Astrocyte (in vitro differentiated cells and primary cell): ENCODE measurements at regions not wholly inside any gene's neighbourhood (a gene's known extent, or its start where the extent isn't known, plus 50 kb on each side); places are given as distances from the start of the nearest gene placed in this dataset.

Experiments
- DNase-seq: peaks from one replicate; pipeline ENCODE4 v3.0.0-alpha.2; 2010; ENCODE audit warnings: low read depth
- FAIRE-seq: peaks from 2 replicates; lab custom pipeline; 2011; peaks lifted over from hg19 to GRCh38; lab: Jason Lieb, UNC
- H2AFZ ChIP-seq: 2 replicates; pipeline ENCODE4 v1.6.0; 2012; ENCODE audit warnings: low read depth, low read length, inconsistent platforms
- H3K27ac ChIP-seq: 2 replicates; pipeline ENCODE4 v1.5.1; 2011; ENCODE audit warnings: low read depth, low read length, inconsistent platforms
- H3K27me3 ChIP-seq: 2 replicates; pipeline ENCODE4 v1.6.0; 2011; ENCODE audit warnings: low read length, inconsistent platforms; ENCODE audit not compliant: insufficient read depth
- H3K36me3 ChIP-seq: 2 replicates; pipeline ENCODE4 v1.5.1; 2011; ENCODE audit warnings: low read length, inconsistent platforms; ENCODE audit not compliant: insufficient read depth
- H3K4me1 ChIP-seq: 2 replicates; pipeline ENCODE4 v1.5.1; 2011; ENCODE audit warnings: low read length, inconsistent platforms; ENCODE audit not compliant: insufficient read depth
- H3K4me2 ChIP-seq: 2 replicates; pipeline ENCODE4 v1.6.0; 2012; ENCODE audit warnings: low read length, inconsistent platforms
- H3K4me3 ChIP-seq: 2 replicates; pipeline ENCODE4 v1.5.1; 2011; ENCODE audit warnings: low read depth, mild to moderate bottlenecking, low read length, inconsistent platforms; ENCODE audit not compliant: insufficient read depth
- H3K79me2 ChIP-seq: 2 replicates; pipeline ENCODE4 v1.6.0; 2012; ENCODE audit warnings: mild to moderate bottlenecking, low read length, inconsistent platforms; ENCODE audit not compliant: insufficient read depth
- H3K9ac ChIP-seq: 2 replicates; pipeline ENCODE4 v1.6.0; 2012; ENCODE audit warnings: mild to moderate bottlenecking, low read length, inconsistent platforms
- H3K9me3 ChIP-seq: 2 replicates; pipeline ENCODE4 v1.5.1; 2012; ENCODE audit warnings: low read depth, mild to moderate bottlenecking, low read length, inconsistent platforms; ENCODE audit not compliant: insufficient read depth
- H4K20me1 ChIP-seq: 2 replicates; pipeline ENCODE4 v1.6.0; 2012; ENCODE audit warnings: low read length, inconsistent platforms; ENCODE audit not compliant: insufficient read depth
- H3K27ac Mint-ChIP-seq: one replicate; pipeline ENCODE4 v1.8.0; 2021; ENCODE audit warnings: mild to moderate bottlenecking, mixed read lengths; ENCODE audit not compliant: unreplicated experiment
- H3K27me3 Mint-ChIP-seq: one replicate; pipeline ENCODE4 v1.8.0; 2021; ENCODE audit warnings: low read depth, mixed read lengths; ENCODE audit not compliant: unreplicated experiment
- H3K36me3 Mint-ChIP-seq: one replicate; pipeline ENCODE4 v1.8.0; 2021; ENCODE audit warnings: low read depth, mixed read lengths; ENCODE audit not compliant: unreplicated experiment
- H3K4me1 Mint-ChIP-seq: one replicate; pipeline ENCODE4 v1.8.0; 2021; ENCODE audit warnings: low read depth, mixed read lengths; ENCODE audit not compliant: unreplicated experiment
- H3K4me3 Mint-ChIP-seq: one replicate; pipeline ENCODE4 v1.8.0; 2021; ENCODE audit warnings: mild to moderate bottlenecking, moderate library complexity, mixed read lengths; ENCODE audit not compliant: unreplicated experiment
- H3K9me3 Mint-ChIP-seq: one replicate; pipeline ENCODE4 v1.8.0; 2021; ENCODE audit warnings: mild to moderate bottlenecking, mixed read lengths; ENCODE audit not compliant: unreplicated experiment
- CTCF ChIP-seq: IDR thresholded peaks from 2 replicates; pipeline ENCODE4 v1.5.1; 2011; ENCODE audit warnings: low read depth, mild to moderate bottlenecking, inconsistent platforms, low read length, moderate library complexity; ENCODE audit not compliant: insufficient read depth
- EZH2 ChIP-seq: IDR thresholded peaks from 2 replicates; pipeline ENCODE4 v1.6.1; 2012; ENCODE audit warnings: mild to moderate bottlenecking, low read length, inconsistent platforms; ENCODE audit not compliant: insufficient read depth

- DNase-seq = no peak
- H4K20me1 ChIP-seq = no peaks in the 10 kb centered on the region
- H3K9ac ChIP-seq = no peak overlapping the region
- H3K27me3 ChIP-seq = no peaks in the 10 kb centered on the region
- Mint-ChIP-seq H3K36me3 (no peaks in the 10 kb centered on the region), H3K4me1 (no peaks in the 10 kb centered on the region), H3K27ac (no peak overlapping the region), H3K4me3 (no peak overlapping the region), H3K27me3 (no peaks in the 10 kb centered on the region), H3K9me3 (peaks cover 4% of the 10 kb centered on the region)
- H3K9me3 ChIP-seq = no peaks in the 10 kb centered on the region
- H3K4me1 ChIP-seq = no peaks in the 10 kb centered on the region
- TF ChIP-seq CTCF (no peak), EZH2 (no peak)
- no peak overlapping the region for H3K4me3 ChIP-seq
- H3K27ac ChIP-seq = no peak overlapping the region
- H2AFZ ChIP-seq = no peak overlapping the region
- no peak for FAIRE-seq
- no peak overlapping the region for H3K4me2 ChIP-seq
- no peaks in the 10 kb centered on the region for H3K36me3 ChIP-seq
- H3K79me2 ChIP-seq = no peaks in the 10 kb centered on the region
Measured at GRCh38 chrY:7543506-7543905, 632.0 kb upstream of the AMELY start.

GRCh38 chrY:7542256-7542858, 630.8 kb upstream of the AMELY start:
- Histone ChIP-seq H3K36me3 (no peaks in the 10 kb centered on the region), H3K27me3 (no peaks in the 10 kb centered on the region)
- no peak for FAIRE-seq

More at GRCh38 chrY:7542256-7542858, 630.8 kb upstream of the AMELY start:
- Histone ChIP-seq H4K20me1 (no peaks in the 10 kb centered on the region), H3K79me2 (no peaks in the 10 kb centered on the region), H3K27ac (no peak overlapping the region), H3K9me3 (no peaks in the 10 kb centered on the region), H3K4me1 (no peaks in the 10 kb centered on the region), H3K4me3 (no peak overlapping the region), H3K9ac (no peak overlapping the region), H3K4me2 (no peak overlapping the region), H2AFZ (no peak overlapping the region)
- H3K4me1 Mint-ChIP-seq = no peaks in the 10 kb centered on the region
- no peak overlapping the region for H3K27ac Mint-ChIP-seq
- H3K36me3 Mint-ChIP-seq = no peaks in the 10 kb centered on the region
- no peak for DNase-seq
- no peaks in the 10 kb centered on the region for H3K27me3 Mint-ChIP-seq
- no peak overlapping the region for H3K4me3 Mint-ChIP-seq
- TF ChIP-seq EZH2 (no peak), CTCF (no peak)
- H3K9me3 Mint-ChIP-seq = no peaks in the 10 kb centered on the region
